ENCODE measurements at regions not wholly inside any gene's neighbourhood (a gene's known extent, or its start where the extent isn't known, plus 50 kb on each side); places are given as distances from the start of the nearest gene placed in this dataset.

GRCh38 chr4:52370576-52370975 is 288.5 kb downstream of the USP46 start:
- Histone ChIP-seq H3K4me1 (ENCODE audit: control insufficient read depth, insufficient read depth, low read length, unreplicated experiment) (no peaks in the 10 kb centered on the region), H3K27ac (ENCODE audit: low read depth, low read length) (no peak overlapping the region), H3K27me3 (ENCODE audit: insufficient read depth, low read length) (peaks cover 65% of the 10 kb centered on the region), H2AFZ (ENCODE audit: low read length, unreplicated experiment) (no peak overlapping the region), H3K79me2 (ENCODE audit: control insufficient read depth, insufficient read depth, low read length, unreplicated experiment) (no peaks in the 10 kb centered on the region), H3K36me3 (ENCODE audit: insufficient read depth, low read length) (no peaks in the 10 kb centered on the region), H3K4me3 (ENCODE audit: low read depth, low read length) (no peak overlapping the region)

- Histone ChIP-seq H2AFZ (ENCODE audit: low read length, unreplicated experiment) (no peak overlapping the region), H3K79me2 (ENCODE audit: control insufficient read depth, insufficient read depth, low read length, unreplicated experiment) (no peaks in the 10 kb centered on the region)
Observed at GRCh38 chr4:52371841-52372240, 287.3 kb downstream of the USP46 start.

DNA sequence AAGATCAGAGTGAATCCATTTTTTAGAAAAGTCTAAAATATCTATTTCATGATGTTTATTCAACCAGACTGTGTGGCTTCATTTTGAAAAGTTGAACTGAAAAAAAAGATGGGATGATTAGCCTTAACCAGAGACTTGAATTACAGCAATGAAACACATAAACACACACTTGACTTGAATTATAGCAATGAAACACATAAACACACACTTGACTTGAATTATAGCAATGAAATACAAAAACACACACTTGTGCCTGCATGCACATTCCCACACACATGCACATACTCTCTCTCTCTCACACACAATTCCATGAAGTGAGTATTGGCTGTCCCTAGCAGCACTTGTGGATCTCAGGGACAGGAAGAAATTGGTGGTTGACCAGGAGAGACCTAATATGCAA is 286.8 kb downstream of the USP46 start:
- Histone ChIP-seq H3K36me3 (ENCODE audit: insufficient read depth, low read length) (no peaks in the 10 kb centered on the region), H3K4me1 (ENCODE audit: control insufficient read depth, insufficient read depth, low read length, unreplicated experiment) (no peaks in the 10 kb centered on the region), H3K27me3 (ENCODE audit: insufficient read depth, low read length) (peaks cover 53% of the 10 kb centered on the region), H3K27ac (ENCODE audit: low read depth, low read length) (no peak overlapping the region), H2AFZ (ENCODE audit: low read length, unreplicated experiment) (no peak overlapping the region), H3K4me3 (ENCODE audit: low read depth, low read length) (no peak overlapping the region), H3K79me2 (ENCODE audit: control insufficient read depth, insufficient read depth, low read length, unreplicated experiment) (no peaks in the 10 kb centered on the region)

More at GRCh38 chr4:52371841-52372240, 287.3 kb downstream of the USP46 start:
- no peaks in the 10 kb centered on the region for H3K4me1 ChIP-seq (ENCODE audit: control insufficient read depth, insufficient read depth, low read length, unreplicated experiment)
- no peaks in the 10 kb centered on the region for H3K36me3 ChIP-seq (ENCODE audit: insufficient read depth, low read length)
- H3K4me3 ChIP-seq (ENCODE audit: low read depth, low read length) = no peak overlapping the region
- peaks cover 57% of the 10 kb centered on the region for H3K27me3 ChIP-seq (ENCODE audit: insufficient read depth, low read length)
- no peak overlapping the region for H3K27ac ChIP-seq (ENCODE audit: low read depth, low read length)

DNA sequence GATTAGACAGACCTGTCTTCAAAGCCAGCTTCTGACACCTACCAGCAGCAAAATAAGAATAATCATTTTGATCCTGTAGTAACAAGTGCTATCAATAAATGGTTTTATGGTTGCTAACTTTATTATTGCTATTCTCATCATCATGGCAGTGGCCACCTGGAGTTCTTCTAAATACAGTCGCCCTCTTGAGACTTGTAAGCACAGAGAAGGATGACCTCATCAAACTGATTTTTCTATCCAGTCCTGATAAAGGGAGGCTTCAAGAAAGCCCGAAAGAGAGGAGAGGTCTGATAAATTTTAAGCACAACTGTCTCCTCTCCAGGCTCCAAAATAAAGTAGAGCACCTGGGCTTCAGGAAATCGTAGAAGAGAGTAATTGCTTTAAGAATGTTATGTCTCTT is 286.4 kb downstream of the USP46 start:
- no peaks in the 10 kb centered on the region for H3K36me3 ChIP-seq (ENCODE audit: insufficient read depth, low read length)
- no peaks in the 10 kb centered on the region for H3K79me2 ChIP-seq (ENCODE audit: control insufficient read depth, insufficient read depth, low read length, unreplicated experiment)
- no peaks in the 10 kb centered on the region for H3K4me1 ChIP-seq (ENCODE audit: control insufficient read depth, insufficient read depth, low read length, unreplicated experiment)
- no peak overlapping the region for H3K4me3 ChIP-seq (ENCODE audit: low read depth, low read length)
- H2AFZ ChIP-seq (ENCODE audit: low read length, unreplicated experiment) = no peak overlapping the region
- H3K27ac ChIP-seq (ENCODE audit: low read depth, low read length) = no peak overlapping the region
- H3K27me3 ChIP-seq (ENCODE audit: insufficient read depth, low read length) = peaks cover 48% of the 10 kb centered on the region

DNA sequence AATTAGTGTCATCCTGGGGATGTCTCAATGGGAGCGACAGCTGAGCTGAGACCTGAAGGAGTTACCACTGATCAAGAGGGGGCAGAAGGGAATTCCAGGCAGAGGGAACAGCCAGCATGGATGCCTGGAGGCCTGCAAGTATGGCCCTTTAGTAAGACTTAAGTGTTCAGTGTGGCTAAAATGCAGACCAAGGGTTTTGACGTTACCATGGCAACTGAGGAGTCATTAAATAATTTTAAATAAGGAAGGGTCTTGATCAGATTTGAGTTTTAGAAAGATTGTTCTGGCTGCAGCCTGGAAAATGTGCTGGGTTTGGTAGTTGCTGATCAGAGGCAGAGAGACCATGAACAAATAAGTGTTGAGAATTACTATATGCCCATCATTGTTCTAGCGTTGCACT is 285.5 kb downstream of the USP46 start:
- H3K36me3 ChIP-seq (ENCODE audit: insufficient read depth, low read length) = no peaks in the 10 kb centered on the region
- H3K27me3 ChIP-seq (ENCODE audit: insufficient read depth, low read length) = peaks cover 46% of the 10 kb centered on the region
- H3K79me2 ChIP-seq (ENCODE audit: control insufficient read depth, insufficient read depth, low read length, unreplicated experiment) = no peaks in the 10 kb centered on the region
- no peaks in the 10 kb centered on the region for H3K4me1 ChIP-seq (ENCODE audit: control insufficient read depth, insufficient read depth, low read length, unreplicated experiment)
- no peak overlapping the region for H3K4me3 ChIP-seq (ENCODE audit: low read depth, low read length)
- no peak overlapping the region for H3K27ac ChIP-seq (ENCODE audit: low read depth, low read length)
- H2AFZ ChIP-seq (ENCODE audit: low read length, unreplicated experiment) = no peak overlapping the region

DNA sequence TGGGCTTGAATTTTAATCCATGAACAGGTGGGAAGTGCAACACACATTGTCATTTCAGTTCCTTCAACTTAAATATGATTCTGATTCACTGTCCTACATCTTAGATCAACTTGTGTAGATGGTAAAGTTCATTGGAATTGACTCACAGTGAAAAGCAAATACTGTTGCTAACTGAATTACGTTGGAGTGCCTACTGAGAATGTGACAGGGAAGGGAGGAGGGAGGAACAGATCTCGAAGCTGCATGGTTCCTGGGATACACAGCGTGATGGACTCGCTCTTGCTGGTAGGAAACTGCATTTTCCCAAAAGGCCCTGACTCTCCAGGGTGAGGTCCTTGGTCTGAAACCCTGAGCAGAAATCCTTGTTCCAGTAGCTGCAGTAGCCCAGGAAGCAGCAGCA is 284.2 kb downstream of the USP46 start:
- Histone ChIP-seq H3K4me1 (ENCODE audit: control insufficient read depth, insufficient read depth, low read length, unreplicated experiment) (no peaks in the 10 kb centered on the region), H3K36me3 (ENCODE audit: insufficient read depth, low read length) (no peaks in the 10 kb centered on the region), H2AFZ (ENCODE audit: low read length, unreplicated experiment) (no peak overlapping the region), H3K4me3 (ENCODE audit: low read depth, low read length) (no peak overlapping the region), H3K27me3 (ENCODE audit: insufficient read depth, low read length) (peaks cover 47% of the 10 kb centered on the region), H3K27ac (ENCODE audit: low read depth, low read length) (no peak overlapping the region), H3K79me2 (ENCODE audit: control insufficient read depth, insufficient read depth, low read length, unreplicated experiment) (no peaks in the 10 kb centered on the region)

DNA sequence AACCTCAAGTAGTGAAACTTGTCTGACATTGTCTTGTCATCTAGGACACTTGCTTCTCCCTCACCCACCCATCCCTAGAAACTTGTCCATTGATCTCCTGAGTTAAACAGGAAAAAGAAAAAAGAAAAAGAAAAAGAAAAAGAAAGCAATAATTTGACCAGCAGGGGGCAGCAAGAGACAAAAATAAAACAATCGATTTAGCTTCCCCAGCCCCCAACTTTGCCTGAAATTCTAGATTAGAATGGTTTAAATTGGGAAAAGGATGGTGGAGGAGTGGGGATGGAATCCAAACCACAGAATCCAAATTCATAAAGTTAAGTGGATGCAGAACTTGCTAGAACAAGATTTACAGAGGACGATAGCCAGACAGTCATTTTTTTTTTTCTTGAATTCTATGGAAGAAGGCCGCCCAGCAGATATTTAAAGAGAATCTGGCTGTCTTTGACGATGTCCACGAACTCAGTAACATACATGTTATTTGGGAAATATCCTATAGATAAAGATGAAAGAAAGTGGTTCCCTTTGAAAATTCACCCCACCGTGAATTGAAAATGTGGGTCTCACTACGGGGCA is 282.9 kb downstream of the USP46 start:
- no peak overlapping the region for H3K27ac ChIP-seq (ENCODE audit: low read depth, low read length)
- H3K79me2 ChIP-seq (ENCODE audit: control insufficient read depth, insufficient read depth, low read length, unreplicated experiment) = no peaks in the 10 kb centered on the region
- peaks cover 52% of the 10 kb centered on the region for H3K27me3 ChIP-seq (ENCODE audit: insufficient read depth, low read length)
- no peaks in the 10 kb centered on the region for H3K4me1 ChIP-seq (ENCODE audit: control insufficient read depth, insufficient read depth, low read length, unreplicated experiment)
- peak overlapping the region; percentile 52 for H2AFZ ChIP-seq (ENCODE audit: low read length, unreplicated experiment)
- no peak overlapping the region for H3K4me3 ChIP-seq (ENCODE audit: low read depth, low read length)
- no peaks in the 10 kb centered on the region for H3K36me3 ChIP-seq (ENCODE audit: insufficient read depth, low read length)

GRCh38 chr4:52377563-52377962 is 281.5 kb downstream of the USP46 start:
- H3K79me2 ChIP-seq (ENCODE audit: control insufficient read depth, insufficient read depth, low read length, unreplicated experiment) = no peaks in the 10 kb centered on the region
- no peak overlapping the region for H3K4me3 ChIP-seq (ENCODE audit: low read depth, low read length)
- H3K27me3 ChIP-seq (ENCODE audit: insufficient read depth, low read length) = peaks cover 53% of the 10 kb centered on the region
- H3K4me1 ChIP-seq (ENCODE audit: control insufficient read depth, insufficient read depth, low read length, unreplicated experiment) = no peaks in the 10 kb centered on the region
- H3K27ac ChIP-seq (ENCODE audit: low read depth, low read length) = no peak overlapping the region
- H2AFZ ChIP-seq (ENCODE audit: low read length, unreplicated experiment) = no peak overlapping the region
- H3K36me3 ChIP-seq (ENCODE audit: insufficient read depth, low read length) = no peaks in the 10 kb centered on the region

- no peaks in the 10 kb centered on the region for H3K36me3 ChIP-seq (ENCODE audit: insufficient read depth, low read length)
- H3K27ac ChIP-seq (ENCODE audit: low read depth, low read length) = no peak overlapping the region
- peaks cover 3% of the 10 kb centered on the region; the same call in 1 of the 2 replicates for H3K27me3 ChIP-seq (ENCODE audit: insufficient read depth, low read length)
- H3K79me2 ChIP-seq (ENCODE audit: control insufficient read depth, insufficient read depth, low read length, unreplicated experiment) = no peaks in the 10 kb centered on the region
- H3K4me3 ChIP-seq (ENCODE audit: low read depth, low read length) = no peak overlapping the region
- H2AFZ ChIP-seq (ENCODE audit: low read length, unreplicated experiment) = no peak overlapping the region
- no peaks in the 10 kb centered on the region for H3K4me1 ChIP-seq (ENCODE audit: control insufficient read depth, insufficient read depth, low read length, unreplicated experiment)
Observed at GRCh38 chr4:52407545-52407944, 251.6 kb downstream of the USP46 start.

DNA sequence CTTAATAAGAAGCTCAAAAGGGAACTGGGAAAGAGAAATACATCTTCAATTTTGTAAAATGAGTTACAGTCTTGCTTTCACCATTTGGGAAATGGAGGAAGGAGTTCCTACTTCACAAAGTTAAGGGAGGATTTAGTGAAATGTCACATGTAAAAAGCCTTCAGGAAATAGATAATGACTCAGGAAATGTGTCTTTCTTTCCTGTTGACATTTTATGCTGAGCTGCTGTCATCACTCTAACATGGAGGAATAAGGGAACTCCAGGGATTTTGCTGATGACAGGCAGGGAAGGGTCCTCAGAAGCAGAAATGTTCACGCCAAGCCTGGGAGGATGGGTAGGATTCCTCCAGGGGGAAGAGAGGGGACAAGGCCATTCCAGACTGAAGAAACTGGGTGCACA is 251.1 kb downstream of the USP46 start:
- Histone ChIP-seq H3K27ac (ENCODE audit: low read depth, low read length) (no peak overlapping the region), H3K79me2 (ENCODE audit: control insufficient read depth, insufficient read depth, low read length, unreplicated experiment) (no peaks in the 10 kb centered on the region), H3K36me3 (ENCODE audit: insufficient read depth, low read length) (no peaks in the 10 kb centered on the region), H3K4me3 (ENCODE audit: low read depth, low read length) (no peak overlapping the region), H2AFZ (ENCODE audit: low read length, unreplicated experiment) (no peak overlapping the region), H3K4me1 (ENCODE audit: control insufficient read depth, insufficient read depth, low read length, unreplicated experiment) (no peaks in the 10 kb centered on the region), H3K27me3 (ENCODE audit: insufficient read depth, low read length) (peaks cover 3% of the 10 kb centered on the region; the same call in 1 of the 2 replicates)

GRCh38 chr4:52408471-52408870 is 250.6 kb downstream of the USP46 start:
- Histone ChIP-seq H3K27ac (ENCODE audit: low read depth, low read length) (no peak overlapping the region), H3K36me3 (ENCODE audit: insufficient read depth, low read length) (no peaks in the 10 kb centered on the region), H3K79me2 (ENCODE audit: control insufficient read depth, insufficient read depth, low read length, unreplicated experiment) (no peaks in the 10 kb centered on the region), H3K4me3 (ENCODE audit: low read depth, low read length) (no peak overlapping the region), H2AFZ (ENCODE audit: low read length, unreplicated experiment) (no peak overlapping the region), H3K4me1 (ENCODE audit: control insufficient read depth, insufficient read depth, low read length, unreplicated experiment) (no peaks in the 10 kb centered on the region), H3K27me3 (ENCODE audit: insufficient read depth, low read length) (peaks cover 3% of the 10 kb centered on the region; the same call in 1 of the 2 replicates)
